Epithelial cell of esophagus (primary cell): ENCODE measurements at regions not wholly inside any gene's neighbourhood (a gene's known extent, or its start where the extent isn't known, plus 50 kb on each side); places are given as distances from the start of the nearest gene placed in this dataset.

ENCODE experiments used
- DNase-seq: peaks from one replicate; pipeline ENCODE4 v3.0.0; 2010; ENCODE audit warnings: low read depth
- H3K4me3 ChIP-seq: 2 replicates; pipeline ENCODE4 v1.5.1; 2011; ENCODE audit warnings: mild to moderate bottlenecking, low read length, control low read depth
- TF ChIP-seq, protein P1 (sequence below): IDR thresholded peaks from 2 replicates; pipeline ENCODE4 v1.5.1; 2011; ENCODE audit warnings: low read depth, mild to moderate bottlenecking, low read length, control low read depth, inconsistent platforms; ENCODE audit not compliant: insufficient read depth; ENCODE audit errors: missing control alignments

DNA sequence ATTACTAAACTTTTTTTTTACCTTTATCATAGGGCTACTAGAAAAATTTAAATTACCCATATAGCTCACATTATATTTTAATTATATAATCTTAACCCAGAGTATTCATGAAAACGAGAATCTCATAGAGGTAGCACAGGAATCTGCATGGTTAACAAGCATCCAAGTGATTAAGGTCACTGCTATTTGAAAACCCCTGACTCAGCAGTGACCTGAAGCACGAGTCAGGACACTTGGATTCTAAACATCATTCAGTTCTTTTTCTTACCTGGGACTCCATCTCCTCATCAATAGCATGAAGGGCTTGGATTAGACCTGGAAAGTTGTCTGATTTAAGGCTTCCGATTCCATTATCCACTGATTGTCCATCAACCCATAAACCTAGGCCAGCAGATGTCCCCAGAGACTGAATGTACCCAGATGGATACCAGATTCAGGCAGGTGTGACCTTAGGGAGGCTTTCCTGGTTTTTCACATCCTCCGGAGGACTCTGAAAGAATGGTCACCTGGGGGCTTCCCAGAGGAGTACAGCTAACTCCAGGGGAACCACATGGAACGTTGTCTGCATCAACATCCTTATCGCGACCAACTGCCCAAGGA, 174.3 kb downstream of the SETD4 start:
- no peak overlapping the region for H3K4me3 ChIP-seq
- TF ChIP-seq, protein P1, sequence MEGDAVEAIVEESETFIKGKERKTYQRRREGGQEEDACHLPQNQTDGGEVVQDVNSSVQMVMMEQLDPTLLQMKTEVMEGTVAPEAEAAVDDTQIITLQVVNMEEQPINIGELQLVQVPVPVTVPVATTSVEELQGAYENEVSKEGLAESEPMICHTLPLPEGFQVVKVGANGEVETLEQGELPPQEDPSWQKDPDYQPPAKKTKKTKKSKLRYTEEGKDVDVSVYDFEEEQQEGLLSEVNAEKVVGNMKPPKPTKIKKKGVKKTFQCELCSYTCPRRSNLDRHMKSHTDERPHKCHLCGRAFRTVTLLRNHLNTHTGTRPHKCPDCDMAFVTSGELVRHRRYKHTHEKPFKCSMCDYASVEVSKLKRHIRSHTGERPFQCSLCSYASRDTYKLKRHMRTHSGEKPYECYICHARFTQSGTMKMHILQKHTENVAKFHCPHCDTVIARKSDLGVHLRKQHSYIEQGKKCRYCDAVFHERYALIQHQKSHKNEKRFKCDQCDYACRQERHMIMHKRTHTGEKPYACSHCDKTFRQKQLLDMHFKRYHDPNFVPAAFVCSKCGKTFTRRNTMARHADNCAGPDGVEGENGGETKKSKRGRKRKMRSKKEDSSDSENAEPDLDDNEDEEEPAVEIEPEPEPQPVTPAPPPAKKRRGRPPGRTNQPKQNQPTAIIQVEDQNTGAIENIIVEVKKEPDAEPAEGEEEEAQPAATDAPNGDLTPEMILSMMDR, result no peak
- no peak for DNase-seq

DNA sequence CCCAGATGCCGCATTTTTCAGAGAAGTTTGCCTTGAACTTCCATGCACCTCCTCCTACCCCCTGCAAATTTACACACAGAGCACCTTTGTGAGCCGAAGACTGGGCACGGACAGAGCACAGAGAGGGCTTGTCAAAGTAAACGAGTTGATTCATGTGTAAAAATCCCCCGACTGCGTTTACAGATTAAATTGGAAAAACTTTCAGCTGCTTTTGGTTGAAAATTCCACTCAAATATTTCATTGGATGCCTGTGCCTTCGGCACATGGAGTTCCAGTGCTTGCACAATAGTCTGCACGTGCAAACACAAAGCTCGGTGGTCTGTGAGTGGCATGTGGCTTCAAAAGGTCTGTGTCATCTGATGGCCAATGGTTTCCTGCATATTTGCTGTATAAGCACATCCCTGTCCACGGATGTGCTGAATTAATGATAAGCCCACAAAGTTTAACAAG, 177.5 kb downstream of the SETD4 start:
- H3K4me3 ChIP-seq, result no peak overlapping the region
- TF ChIP-seq, protein P1, result no peak
- no peak for DNase-seq

DNA sequence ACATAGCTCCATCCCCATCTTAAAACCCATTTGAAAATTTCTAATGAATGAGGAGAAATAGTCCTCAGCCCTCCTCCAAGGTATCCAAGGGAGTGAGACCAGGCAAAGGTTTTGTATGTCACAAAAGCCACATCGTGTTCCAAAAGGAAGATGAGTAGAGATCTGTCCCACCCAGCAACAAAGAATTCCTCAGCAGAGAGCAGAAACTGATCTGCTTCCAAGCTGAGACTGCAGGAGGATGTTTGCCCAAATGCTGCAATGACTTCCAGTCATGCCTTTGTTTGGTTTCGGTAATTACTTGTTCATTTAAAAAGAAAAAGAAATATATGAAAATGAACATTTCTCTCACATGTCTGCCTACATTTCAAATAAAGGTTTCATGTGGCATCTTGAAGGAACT, 186.9 kb downstream of the SETD4 start:
- H3K4me3 ChIP-seq, result no peak overlapping the region
- DNase-seq, result no peak
- TF ChIP-seq, protein P1, result no peak

DNA sequence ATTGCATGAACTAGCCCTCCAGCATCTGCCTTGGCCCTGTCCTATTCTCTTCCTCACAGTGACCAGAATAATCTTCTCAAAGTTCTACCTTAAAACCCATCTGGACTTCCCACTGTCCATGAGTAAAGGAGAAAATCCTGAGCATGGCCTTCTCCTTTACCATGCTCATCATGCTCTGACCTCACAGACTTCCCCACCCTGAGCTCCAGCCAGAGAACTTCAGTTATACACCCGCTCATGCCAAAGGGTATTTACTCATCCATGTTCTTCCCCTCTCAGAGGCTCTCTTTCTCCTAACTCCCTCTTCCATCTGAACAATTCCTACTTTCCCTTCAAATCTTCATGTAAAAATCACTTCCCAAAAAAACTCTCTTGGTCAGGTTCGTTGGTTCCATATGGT, 188.4 kb downstream of the SETD4 start:
- no peak for DNase-seq
- H3K4me3 ChIP-seq, result no peak overlapping the region
- TF ChIP-seq, protein P1, result no peak

DNA sequence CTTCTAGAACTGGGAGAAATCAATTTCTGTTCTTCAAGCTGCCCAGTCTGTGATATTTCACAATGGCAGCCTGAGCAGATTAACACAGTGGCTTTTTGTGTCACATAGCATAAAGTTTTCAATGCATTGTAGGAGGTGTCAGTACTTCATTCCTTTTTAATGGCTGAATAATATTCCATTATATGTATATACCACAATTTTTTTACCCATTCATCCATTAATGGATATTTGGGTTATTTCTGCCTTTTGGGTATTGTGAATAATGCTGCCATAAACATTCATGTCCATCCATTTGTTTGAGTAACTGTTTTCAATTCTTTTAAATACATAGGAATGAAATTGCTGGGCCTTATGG, 191.5 kb downstream of the SETD4 start:
- DNase-seq, result no peak
- TF ChIP-seq, protein P1, result no peak
- no peak overlapping the region for H3K4me3 ChIP-seq

DNA sequence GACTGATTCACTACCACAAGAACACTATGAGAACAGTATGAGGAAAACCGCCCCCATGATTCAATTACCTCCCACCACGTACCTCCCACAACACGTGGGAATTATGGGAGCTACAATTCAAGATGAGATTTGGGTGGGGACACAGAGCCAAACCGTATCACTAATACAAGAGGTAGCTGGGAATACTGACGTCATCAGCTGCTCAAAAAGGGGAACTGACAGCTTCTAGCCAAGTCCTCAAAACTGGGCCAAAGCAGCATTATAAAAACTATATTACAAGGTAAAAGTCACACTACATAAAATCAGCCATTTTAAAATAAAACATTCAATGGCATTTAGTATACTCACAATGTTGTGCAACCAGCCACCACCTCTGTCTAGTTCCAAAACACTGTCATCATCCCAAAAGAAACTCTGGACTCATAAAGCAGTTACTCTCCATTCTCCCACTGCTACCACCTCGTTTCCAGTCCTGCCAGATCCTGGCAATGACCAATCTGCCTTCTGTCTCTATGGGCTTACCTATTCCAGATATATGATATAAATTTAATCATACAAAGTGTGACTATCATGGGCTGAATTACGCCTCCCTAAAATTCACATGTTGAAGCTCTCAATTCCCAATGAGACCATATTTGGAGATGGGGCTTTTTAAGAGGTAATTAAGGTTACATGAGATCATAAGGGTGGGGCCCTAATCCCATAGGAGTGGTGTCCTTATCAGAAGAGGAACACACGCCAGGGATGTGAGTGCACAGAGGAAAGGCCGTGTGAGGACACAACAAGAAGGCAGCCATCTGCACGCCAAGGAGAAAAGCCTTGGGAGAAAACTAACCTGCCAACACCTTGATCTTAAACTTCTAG, 192.1 kb downstream of the SETD4 start:
- no peak for DNase-seq
- TF ChIP-seq, protein P1, result no peak
- no peak overlapping the region for H3K4me3 ChIP-seq

DNA sequence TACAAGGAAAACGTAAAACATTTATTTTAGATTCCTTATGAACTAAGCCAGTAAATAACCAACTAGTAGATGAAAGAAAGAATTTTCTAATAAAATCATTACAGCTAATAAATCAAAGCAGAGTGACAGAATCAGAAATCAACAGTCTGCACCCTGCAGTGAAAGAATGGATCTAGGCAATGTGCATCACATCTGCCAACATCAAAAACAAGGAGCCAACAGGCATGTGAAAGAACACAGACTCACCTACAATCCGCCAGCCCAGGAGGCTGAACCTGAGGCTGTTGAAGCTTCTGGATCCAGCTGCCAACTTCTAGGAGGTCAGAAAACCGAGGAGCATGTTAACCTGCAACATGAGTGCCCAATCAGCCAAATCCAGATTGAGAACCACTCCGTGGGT, 196.3 kb downstream of the SETD4 start:
- TF ChIP-seq, protein P1, result no peak
- DNase-seq, result no peak
- H3K4me3 ChIP-seq, result no peak overlapping the region
